SK-N-SH treated with all-trans-retinoic acid at 6 μM for 48 hours (cell line): ENCODE measurements at regions not wholly inside any gene's neighbourhood (a gene's known extent, or its start where the extent isn't known, plus 50 kb on each side); places are given as distances from the start of the nearest gene placed in this dataset.

Experiments used
- ARNTL ChIP-seq: fragments of 450-650 bp; formaldehyde crosslinking; IDR thresholded peaks from 2 replicates; pipeline ENCODE4 v1.5.0; 2020; ENCODE audit warnings: low read depth, mild to moderate bottlenecking, moderate library complexity, borderline replicate concordance
- ZFP3 ChIP-seq: fragments of 250-450 bp; sonication (Bioruptor Pico); IDR thresholded peaks from 2 replicates; pipeline ENCODE4 v1.5.0; 2020; ENCODE audit warnings: mild to moderate bottlenecking, moderate library complexity

DNA sequence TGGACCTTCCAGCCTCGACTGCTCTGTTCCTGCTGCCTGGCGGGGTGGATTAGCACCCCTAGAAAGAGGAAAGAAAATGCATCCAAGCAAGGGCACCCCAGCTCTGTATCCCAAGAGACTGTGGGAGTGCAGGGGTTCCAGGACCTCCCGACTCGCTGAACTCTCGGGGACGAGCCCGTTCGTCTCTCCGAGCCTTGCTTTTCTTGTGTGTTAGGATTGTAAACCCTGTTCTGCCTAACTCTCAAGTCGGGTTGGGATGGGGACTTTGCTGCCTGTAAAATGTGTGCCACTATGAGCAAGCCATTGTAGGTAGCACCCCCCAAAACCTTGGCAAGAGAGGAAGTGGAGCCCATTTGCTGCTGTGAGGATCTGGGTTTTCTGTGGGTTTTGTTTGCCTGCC is 73.2 kb upstream of the VRK1 start:
- no peak for TF ChIP-seq ZFP3
- TF ChIP-seq ARNTL = no peak
